ENCODE measurements at regions not wholly inside any gene's neighbourhood (a gene's known extent, or its start where the extent isn't known, plus 50 kb on each side); places are given as distances from the start of the nearest gene placed in this dataset.

GRCh38 chr12:43102546-43103264 lies 449.3 kb downstream of the ADAMTS20 start:
- TF ChIP-seq CTCF (IDR thresholded peaks at IDR 0.05) = no peak
- no peak for TF ChIP-seq POLR2A (IDR thresholded peaks at IDR 0.05)

All from Peyer's patch (tissue), 4 donors.